ENCODE measurements at regions not wholly inside any gene's neighbourhood (a gene's known extent, or its start where the extent isn't known, plus 50 kb on each side); places are given as distances from the start of the nearest gene placed in this dataset.
A peak's percentile ranks its signal among the peaks of the same experiment; 100 is the strongest.
"Not testable (repeated sequence)": the region's sequence is repeated elsewhere in the genome, so short reads cannot be mapped to it uniquely, and the experiment has no call there.

DNA sequence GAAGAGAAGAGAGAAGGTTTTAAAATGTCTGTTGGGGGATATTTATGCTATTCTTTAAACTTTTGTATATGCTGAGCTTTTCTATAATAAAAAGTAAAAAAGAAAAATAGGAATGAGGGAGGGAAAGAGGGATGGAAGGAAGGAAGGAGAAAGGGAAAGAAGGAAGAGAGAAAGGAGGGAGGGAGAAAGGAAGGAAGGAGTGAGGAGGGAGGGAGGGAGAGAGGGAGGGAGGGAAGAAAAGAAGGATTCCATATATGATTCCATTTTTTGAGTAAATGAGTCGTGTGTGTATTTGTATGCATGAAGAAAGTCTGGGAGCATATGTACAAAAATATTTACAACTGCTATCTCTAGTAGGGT lies 120.9 kb upstream of the ZBTB40 start:
- DNase-seq (ENCODE audit: low read depth in 4 of 4, low spot score in 3 of 4): no peak

DNA sequence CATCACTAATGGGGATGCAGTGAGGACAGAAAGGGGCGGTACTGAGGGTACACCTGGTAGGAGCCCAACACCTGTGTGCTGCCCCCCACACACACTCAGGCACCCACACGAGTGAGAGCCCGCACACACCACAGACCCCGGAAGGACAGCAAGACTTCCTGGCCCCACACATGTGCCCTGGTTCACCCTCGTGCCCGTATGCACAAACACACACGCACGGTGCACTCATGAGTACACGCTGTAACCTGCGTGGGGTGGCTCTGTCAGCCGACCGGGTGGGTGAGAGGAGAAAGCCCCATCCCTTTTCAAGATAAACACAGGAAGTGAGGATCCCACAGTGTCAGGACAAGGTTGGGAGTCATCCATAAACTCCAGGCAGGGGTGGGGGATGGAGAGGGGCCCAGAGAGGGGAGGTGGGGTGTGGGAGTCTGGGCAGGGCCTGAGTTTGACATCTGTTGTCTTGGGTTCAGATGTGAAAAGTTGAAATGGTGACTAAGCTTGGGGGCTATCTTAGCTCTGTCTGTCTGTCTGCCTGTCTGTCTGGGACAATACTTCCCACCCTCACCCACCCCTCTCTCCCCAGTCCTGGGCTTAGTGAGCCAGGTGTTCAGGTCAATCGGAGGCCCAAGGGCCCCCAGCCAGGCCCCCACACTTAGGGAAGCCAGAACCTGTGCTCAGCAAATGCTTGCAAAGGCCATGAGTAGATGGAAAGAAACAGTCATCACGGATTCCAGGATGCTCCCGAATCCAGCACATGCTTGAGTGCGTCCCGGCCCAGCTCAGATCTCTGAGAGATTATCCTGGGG lies 119.8 kb upstream of the ZBTB40 start:
- DNase-seq (ENCODE audit: low read depth in 4 of 4, low spot score in 3 of 4): no peak

DNA sequence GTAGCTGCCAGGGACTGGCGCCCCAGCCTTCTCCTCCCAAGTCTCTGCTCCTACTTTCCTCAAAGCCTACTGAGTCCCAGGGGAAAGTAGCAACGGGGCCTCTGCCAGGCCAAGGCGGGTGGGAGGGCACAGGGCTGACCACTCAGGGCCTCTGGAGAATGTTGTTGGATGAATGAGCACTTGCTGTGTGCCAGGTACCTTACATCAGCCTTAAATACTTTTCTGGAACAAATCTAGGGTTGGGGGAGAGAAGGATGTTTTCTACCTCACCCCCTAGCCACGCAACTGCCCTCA lies 119.3 kb upstream of the ZBTB40 start:
- DNase-seq (ENCODE audit: low read depth in 4 of 4, low spot score in 3 of 4): no peak

DNA sequence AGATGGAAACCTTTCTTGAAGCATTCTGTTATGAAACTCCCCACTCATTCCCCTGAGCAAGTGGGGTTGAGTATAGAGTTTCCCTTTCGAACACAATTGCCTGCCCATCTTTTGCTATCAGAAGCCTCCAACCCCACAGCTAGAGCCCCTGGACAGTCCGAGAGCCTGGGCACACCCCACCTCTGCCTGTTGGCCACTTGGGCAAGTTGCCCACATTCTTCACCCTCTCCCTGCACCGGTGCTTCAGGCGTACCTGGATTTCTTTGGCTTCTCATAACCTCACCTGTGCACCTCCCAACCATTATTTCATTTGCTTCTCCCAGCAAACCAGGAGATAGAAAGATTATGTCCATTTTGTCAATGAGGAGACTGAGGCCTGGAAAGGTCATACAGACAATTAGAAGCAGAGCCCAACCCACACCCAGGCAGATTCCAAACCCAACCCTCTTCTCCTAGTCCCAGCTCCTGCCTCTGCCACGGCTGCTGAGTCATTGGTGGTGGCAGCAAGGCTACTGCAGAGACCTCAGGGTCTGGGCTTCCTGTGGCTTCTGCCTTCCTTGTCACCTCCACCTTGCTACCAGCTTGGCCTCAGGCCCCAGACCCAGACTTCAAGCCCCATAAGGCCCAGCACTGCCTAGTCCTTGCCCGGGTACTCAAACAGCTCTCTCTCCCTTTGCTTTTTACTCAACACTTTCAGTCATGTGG lies 118.7 kb upstream of the ZBTB40 start:
- no peak for DNase-seq (ENCODE audit: low read depth in 4 of 4, low spot score in 3 of 4)

DNA sequence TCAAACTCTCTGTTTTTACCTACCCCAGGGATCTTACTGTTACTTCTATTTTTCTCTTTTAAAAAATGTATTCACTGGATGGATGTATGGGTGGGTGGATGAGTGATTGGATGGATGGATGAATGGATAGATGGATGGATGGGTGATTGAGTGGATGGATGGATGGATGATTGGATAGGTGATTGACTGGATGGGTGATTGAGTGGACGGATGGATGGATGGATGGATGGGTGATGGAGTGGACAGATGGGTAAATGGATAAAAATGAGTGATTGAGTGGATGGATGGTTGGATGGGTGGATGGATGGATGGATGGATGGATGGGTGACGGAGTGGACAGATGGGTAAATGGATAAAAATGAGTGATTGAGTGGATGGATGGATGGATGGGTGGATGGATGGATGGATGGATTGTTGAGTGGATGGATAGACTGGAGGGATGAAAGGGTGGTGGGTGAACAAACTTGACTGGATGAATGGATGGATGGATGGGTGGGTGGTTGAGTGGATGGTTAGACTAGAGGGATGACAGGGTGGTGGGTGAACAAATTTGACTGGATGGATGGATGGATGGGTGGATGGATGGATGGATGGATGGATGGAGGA lies 118.0 kb upstream of the ZBTB40 start:
- DNase-seq (ENCODE audit: low read depth in 4 of 4, low spot score in 3 of 4): no peak

DNA sequence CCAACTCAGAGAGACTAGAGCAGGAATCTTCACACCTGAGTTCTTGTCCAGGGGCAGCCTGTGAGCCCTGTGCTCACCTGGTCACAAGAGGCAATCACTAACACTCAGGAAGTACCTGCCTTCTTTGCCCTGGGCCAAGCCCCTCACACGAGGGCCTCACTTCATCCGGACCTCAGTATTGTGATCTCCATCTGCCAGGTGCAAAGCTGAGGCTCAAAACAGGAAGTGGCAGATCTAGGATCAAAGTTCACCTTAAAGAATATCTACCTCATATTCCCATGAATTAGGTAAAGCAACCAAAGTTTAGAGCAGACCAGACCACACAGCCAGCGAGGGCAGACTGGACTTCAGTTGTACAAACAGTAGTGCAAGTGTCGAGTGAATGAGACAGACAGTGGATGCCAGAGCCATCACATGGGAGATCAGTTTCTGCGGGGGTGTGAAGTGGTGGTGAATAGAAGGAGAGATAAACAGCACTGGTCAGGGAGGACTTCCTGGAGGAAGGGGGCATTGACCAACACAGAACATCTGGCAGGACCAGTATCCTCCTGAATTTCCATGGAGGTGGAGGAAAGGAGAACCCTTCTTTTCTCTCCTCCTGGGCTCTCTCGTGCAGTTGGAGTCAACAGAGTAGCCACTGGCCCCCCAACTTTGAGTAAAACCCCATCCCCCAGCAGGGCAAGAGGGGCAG lies 116.6 kb upstream of the ZBTB40 start:
- no peak for DNase-seq (ENCODE audit: low read depth in 4 of 4, low spot score in 3 of 4)

DNA sequence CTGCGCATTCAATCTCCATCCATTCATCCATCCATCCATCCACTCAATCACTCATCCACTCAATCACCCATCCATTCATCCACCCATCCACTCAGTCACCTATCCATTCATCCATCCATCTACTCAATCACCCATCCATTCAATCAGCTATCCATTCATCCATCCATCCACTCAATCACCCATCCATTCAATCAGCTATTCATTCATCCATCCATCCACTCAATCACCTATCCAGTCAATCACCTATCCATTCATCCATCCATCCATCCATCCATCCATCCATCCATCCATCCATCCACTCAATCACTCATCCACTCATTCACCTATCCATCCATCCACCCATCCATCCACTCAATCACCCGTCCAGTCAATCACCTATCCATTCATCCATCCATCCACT lies 115.4 kb upstream of the ZBTB40 start:
- DNase-seq (ENCODE audit: low read depth in 4 of 4, low spot score in 3 of 4): not testable (repeated sequence)

DNA sequence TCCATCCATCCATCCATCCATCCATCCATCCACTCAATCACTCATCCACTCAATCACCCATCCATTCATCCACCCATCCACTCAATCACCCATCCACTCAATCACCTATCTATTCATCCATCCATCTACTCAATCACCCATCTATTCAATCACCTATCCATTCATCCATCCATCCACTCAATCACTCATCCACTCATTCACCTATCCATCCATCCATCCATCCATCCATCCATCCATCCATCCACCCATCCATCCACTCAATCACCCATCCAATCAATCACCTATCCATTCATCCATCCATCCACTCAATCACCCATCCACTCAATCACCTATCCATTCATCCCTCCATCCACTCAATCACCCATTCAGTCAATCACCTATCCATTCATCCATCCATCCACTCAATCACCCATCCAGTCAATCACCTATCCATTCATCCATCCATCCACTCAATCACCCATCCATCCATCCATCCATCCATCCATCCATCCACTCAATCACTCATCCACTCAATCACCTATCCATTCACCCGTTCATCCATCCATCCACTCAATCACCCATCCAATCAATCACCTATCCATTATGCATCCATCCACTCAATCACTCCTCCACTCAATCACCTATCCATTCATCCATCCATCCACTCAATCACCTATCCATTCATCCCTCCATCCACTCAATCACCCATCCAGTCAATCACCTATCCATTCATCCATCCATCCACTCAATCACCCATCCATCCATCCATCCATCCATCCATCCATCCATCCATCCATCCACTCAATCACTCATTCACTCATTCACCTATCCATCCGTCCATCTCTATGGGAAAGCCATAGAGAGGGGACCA lies 114.7 kb upstream of the ZBTB40 start:
- not testable (repeated sequence) for DNase-seq (ENCODE audit: low read depth in 4 of 4, low spot score in 3 of 4)

DNA sequence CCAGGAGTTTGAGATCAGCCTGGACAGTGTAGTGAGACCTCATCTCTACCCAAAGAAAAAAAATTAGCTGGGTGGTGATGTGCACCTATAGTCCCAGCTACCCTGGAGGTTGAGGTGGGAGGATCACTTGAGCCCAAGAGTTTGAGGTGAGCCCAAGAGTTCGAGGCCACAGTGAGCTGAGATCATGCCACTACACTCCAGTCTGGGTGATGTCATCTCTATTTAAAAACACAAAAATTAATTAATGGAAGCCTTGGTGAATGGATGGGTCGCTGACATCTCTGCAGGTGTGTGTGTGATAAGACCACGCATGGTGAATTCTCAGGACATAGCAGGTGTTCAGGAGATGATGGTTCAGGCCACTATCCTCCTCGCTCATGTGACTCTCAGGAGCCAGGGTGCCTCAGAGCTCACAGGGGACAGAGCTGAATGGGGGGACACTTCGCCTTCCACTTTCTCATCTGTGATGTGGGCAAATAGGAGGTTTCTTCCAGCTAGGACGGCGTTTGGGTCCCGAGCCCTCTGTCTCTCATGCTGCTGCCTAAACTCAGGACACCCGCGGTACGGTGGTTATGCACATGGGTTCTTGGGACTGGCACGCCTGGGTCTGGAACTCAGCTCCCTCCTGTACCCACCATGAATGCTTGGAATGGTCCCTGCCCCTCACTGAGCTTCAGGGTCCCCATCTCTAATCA lies 113.4 kb upstream of the ZBTB40 start:
- no peak for DNase-seq (ENCODE audit: low read depth in 4 of 4, low spot score in 3 of 4)

DNA sequence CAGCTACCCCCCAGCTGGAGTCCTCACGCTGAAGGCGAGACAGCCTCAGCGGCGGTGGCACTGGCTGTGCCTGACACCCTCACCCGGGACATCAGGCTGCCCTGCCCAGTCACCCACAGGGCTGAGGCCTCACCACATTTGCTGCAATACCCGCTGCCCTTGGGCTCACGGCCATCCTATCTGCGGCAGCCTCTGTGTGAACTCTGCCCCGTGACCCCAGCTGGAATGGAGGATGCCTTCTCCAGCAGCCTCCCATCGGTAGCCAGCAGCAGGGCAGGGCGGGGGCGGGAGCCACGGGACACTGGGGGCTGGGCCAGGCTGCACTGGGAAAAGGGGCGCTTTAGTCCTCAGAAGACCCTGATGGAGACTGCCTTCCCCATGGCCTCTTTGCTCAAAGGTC lies 112.4 kb upstream of the ZBTB40 start:
- DNase-seq (ENCODE audit: low read depth in 4 of 4, low spot score in 3 of 4): no peak

DNA sequence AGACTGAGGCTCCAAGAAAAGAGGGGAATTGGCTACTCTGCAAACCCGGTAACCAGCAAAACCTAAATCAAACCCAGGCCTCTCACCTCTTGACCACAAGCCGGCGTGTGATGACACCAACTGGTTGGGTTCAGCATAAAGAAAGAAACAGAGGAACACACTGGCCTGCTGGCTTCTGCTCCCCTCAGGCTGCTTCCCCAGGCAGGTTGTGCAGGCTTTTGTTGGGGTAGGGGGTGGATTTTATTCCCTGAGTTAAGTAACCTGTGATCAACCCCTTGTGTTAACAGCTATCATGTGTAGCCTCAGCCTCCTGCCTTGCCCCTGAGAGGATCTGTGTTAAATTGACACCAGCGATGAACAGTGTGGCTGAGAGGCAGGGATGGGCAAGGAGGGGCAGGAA lies 111.6 kb upstream of the ZBTB40 start:
- no peak for DNase-seq (ENCODE audit: low read depth in 4 of 4, low spot score in 3 of 4)

DNA sequence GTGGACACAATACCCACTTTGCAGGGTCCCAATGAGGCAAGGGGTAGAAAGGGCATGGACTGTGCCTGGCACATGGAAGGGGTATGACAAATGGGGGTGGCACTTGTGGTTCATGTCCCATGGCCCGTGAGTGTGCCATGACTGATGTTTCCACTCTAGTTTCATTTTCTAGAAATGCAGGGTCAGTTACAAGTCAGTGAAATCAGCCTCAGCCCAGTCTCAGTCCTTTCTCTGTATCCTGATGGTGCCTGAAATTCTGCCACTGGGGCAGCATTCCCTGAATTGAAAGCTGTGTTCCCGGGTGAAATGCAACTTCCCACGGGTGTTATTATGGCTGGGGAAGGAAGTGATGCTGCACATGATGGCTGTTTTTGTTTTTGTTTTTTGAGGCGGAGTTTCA lies 110.8 kb upstream of the ZBTB40 start:
- no peak for DNase-seq (ENCODE audit: low read depth in 4 of 4, low spot score in 3 of 4)

DNA sequence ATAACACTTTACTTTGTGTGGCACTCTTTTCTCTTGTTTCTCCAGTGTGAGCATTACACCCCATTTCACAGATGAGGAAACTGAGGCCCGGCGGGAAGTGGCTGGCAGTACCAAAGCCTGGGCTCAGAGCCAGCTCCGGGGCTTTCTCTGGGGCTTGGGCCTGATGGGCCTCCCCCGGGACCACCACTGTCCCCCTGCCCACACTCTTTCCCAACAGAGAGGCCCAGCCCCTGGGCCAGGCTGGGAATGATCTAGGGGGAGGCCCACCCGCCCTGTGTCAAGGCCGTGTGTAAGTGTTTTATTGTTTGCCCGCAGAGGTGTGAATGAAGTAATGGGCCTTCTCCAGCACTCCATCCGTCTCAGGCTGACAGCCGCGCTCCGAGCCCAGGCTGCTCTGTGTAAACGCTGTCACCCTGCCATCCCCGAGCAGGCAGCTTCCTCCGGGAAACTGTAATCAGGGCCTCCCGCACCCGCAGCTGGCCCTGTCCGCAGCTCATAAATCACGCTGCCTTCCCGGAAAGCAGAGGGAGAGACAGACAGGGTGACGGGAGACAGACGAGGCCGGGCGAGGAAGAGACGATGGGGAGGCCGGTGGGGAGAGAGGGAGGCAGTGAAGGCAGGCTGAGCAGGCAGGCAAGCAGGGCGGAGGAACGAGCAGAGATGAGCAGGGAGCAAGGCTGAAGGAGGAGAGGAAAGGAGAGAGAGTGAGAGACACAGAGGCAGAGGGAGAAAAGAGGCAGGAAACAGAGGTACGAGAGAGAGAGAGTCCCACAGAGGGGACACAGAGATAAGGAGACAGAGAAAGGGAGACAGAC lies 109.7 kb upstream of the ZBTB40 start:
- peak in 3 of 4 donors; percentile 53 to 73 (median 53) for DNase-seq (ENCODE audit: low read depth in 4 of 4, low spot score in 3 of 4)

DNA sequence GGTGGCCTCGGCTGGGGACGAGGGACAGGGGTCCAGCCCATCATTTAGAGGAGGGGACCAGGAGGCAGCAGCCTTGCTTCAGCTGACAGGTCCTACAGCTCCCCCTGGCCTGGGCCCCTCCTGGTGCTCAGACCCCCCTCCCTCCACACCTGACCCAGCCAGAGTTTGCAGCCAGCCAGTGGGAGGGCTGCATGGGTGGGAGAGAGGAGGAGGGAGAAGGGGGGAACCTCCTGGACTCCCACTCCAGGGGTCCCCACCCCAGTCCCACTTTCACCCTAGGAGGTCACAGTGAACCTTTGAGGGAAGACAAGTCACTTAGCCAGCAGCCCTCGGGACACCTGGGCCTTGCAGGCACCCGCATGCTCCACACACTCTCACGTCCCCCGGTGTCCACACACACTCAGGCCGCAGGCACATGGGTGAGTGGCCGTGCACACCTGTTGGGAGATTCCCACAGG lies 108.9 kb upstream of the ZBTB40 start:
- no peak for DNase-seq (ENCODE audit: low read depth in 4 of 4, low spot score in 3 of 4)

DNA sequence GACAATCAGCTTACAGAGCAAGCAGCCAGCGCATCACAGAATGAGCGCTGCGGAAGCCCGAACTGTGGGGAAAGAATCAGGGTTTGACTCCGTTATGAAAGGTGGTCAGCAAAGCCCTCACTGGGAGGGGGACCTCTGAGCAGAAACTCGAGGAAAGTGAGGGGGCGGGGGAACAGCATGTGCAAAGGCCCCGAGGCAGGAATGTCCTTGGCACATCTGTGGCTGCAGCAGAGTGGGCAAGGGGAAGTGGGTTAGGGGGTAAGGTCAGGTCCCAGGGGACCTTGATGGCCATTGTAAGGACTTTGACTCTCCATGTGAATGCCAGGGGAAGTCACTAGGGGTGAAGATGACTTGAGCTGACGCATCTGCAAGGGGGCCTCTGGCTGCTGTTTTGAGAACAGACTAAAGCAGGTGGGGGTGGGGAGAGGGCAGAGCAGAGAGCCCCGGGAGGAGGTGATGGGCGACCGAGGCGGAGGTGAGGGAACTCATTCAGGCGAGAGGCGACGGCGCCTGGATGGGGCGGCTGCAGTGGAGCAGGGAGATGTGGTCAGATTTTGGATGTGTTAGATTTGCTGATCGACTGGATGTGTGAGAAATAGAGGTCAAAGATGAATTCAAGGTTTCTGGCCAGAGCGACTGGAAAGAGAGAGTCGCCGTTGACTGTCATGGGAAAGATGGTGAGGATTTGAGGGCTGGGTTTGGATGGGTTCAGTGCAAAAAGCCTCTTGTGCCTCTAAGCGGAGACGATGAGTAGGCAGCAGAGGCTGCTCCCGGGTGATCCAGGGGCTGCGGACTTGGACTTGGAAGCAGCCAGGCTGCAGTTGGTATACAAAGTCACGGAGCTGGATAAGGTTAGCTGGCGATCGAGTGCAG lies 108.0 kb upstream of the ZBTB40 start:
- no peak for DNase-seq (ENCODE audit: low read depth in 4 of 4, low spot score in 3 of 4)

DNA sequence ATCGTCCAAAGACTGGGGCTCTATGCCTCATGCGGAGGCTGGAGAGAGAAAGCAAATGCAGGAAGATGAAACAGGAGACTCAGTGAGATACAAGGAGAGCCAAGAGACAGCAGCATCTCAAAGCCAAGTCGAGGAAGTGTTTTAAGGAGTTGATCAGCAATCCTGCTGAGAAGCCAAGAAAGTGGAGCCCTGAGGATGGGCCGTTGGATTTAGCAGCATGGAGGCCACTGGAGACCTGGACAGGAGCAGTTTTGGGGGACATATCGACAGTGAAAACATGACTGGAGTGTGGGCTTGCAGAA lies 107.4 kb upstream of the ZBTB40 start:
- no peak for DNase-seq (ENCODE audit: low read depth in 4 of 4, low spot score in 3 of 4)

DNA sequence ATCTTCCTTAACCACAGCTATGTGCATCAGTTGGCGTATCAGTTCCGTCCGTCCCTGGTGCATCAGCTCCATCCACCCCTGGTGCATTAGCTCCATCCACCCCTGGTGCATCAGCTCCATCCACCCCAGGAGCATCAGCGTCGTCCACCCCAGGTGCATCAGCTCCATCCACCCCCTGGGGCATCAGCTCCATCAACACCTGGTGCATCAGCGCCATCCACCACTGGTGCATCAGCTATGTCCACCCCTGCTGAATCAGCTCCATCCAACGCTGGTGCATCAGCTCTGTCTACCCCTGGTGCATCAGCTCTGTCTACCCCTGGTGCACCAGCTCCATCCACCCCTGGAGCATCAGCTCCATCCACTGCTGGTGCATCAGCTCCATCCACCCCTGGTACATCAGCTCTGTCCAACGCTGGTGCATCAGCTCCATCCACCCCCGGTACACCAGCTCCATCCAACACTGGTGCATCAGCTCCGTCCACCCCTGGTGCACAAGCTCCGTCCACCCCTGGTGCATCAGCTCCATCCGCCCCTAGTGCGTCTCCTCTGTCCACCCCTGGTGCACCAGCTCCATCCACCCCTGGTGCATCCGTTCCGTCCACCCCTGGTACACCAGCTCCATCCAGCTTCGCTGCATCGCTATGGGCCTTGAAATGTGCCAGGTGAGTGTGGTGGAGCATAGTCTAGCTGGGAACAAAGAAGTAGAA lies 106.6 kb upstream of the ZBTB40 start:
- DNase-seq (ENCODE audit: low read depth in 4 of 4, low spot score in 3 of 4): no peak
